HepG2 (cell line): ENCODE measurements at regions not wholly inside any gene's neighbourhood (a gene's known extent, or its start where the extent isn't known, plus 50 kb on each side); places are given as distances from the start of the nearest gene placed in this dataset.

Source experiments
- ARHGAP35 ChIP-seq: sonication (generic); formaldehyde crosslinking; IDR thresholded peaks from 2 replicates; pipeline ENCODE4 v1.9.0; 2022; ENCODE audit warnings: mild to moderate bottlenecking, inconsistent platforms, moderate library complexity, missing genetic modification reagents, borderline replicate concordance
- CSRNP2 ChIP-seq: sonication (generic); formaldehyde crosslinking; conservative IDR thresholded peaks from 2 replicates; pipeline ENCODE4 v1.8.0; 2022; ENCODE audit warnings: low read depth, missing genetic modification reagents
- PBX2 ChIP-seq: IDR thresholded peaks from 2 replicates; pipeline ENCODE4 v1.6.1; 2016; ENCODE audit warnings: control low read depth
- WIZ ChIP-seq: sonication (generic); formaldehyde crosslinking; IDR thresholded peaks from 2 replicates; pipeline ENCODE4 v1.5.1; 2020; ENCODE audit warnings: mild to moderate bottlenecking, missing genetic modification reagents
- ZNF318 ChIP-seq: sonication (generic); formaldehyde crosslinking; IDR thresholded peaks from 2 replicates; pipeline ENCODE4 v1.4.0; 2020; ENCODE audit warnings: mild to moderate bottlenecking, missing genetic modification reagents
- ZNF644 ChIP-seq: IDR thresholded peaks from 2 replicates; pipeline ENCODE4 v1.6.1; 2016; ENCODE audit warnings: low read depth

- no peak for TF ChIP-seq ZNF318
- TF ChIP-seq ARHGAP35 (CRISPR knock-in tag) = no peak
- TF ChIP-seq PBX2 (CRISPR knock-in tag) = no peak
- TF ChIP-seq ZNF644 (CRISPR knock-in tag) = no peak
- no peak for TF ChIP-seq WIZ (CRISPR knock-in tag)
- TF ChIP-seq CSRNP2 (CRISPR knock-in tag) = no peak
Measured at GRCh38 chr5:74064911-74065310, 438.9 kb downstream of the ARHGEF28 start (continued).
